ENCODE measurements at regions not wholly inside any gene's neighbourhood (a gene's known extent, or its start where the extent isn't known, plus 50 kb on each side); places are given as distances from the start of the nearest gene placed in this dataset.

DNA sequence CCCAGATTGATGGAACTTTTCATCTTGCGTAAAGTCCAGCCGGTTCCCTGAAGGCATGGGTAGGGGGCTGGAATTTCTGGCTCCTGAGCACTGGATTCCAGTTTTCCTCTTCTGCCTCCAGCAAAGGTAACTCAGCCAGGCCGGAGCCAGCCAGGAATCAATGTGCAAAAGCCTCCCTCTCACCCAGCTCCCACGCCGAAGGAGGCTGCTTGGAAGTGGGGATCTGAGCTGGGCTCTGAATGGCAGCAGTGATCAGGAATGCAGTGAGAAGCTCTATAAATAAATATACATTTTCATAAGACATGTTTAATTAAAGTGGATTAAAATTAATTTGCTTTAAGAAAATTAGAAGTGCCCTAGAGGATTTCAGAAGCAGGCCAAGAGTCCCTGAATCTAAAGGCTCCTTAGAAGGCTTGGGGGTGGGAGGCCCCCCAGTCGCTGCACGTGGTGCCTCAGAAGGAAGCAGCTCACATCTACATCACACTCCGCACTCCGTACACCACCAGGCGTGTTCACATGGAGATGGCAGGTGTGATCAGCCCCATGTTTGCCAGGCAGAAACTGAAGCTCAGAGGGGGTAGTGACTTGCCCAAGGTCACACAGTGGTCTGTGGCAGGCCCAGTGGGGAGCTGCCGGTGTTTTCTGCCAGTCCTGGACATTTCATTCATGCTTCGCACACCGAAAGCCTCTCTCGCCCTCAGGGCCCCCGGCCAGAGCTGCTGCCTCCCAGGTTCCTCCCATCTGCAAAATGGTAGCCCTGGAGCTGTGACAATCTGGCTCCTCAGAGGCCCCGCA, 148.6 kb upstream of the LINGO1 start:
- TF ChIP-seq, protein P1, sequence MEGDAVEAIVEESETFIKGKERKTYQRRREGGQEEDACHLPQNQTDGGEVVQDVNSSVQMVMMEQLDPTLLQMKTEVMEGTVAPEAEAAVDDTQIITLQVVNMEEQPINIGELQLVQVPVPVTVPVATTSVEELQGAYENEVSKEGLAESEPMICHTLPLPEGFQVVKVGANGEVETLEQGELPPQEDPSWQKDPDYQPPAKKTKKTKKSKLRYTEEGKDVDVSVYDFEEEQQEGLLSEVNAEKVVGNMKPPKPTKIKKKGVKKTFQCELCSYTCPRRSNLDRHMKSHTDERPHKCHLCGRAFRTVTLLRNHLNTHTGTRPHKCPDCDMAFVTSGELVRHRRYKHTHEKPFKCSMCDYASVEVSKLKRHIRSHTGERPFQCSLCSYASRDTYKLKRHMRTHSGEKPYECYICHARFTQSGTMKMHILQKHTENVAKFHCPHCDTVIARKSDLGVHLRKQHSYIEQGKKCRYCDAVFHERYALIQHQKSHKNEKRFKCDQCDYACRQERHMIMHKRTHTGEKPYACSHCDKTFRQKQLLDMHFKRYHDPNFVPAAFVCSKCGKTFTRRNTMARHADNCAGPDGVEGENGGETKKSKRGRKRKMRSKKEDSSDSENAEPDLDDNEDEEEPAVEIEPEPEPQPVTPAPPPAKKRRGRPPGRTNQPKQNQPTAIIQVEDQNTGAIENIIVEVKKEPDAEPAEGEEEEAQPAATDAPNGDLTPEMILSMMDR (IDR thresholded peaks at IDR 0.05; ENCODE audit: poor library complexity, severe bottlenecking): no peak
- no peak for TF ChIP-seq EZH2 (IDR thresholded peaks at IDR 0.05; ENCODE audit: borderline replicate concordance, insufficient read depth, low read length, poor library complexity, severe bottlenecking)
- TF ChIP-seq RAD21 (conservative IDR thresholded peaks at IDR 0.05): no peak
- TF ChIP-seq POLR2AphosphoS5 (IDR thresholded peaks at IDR 0.05): no peak
- no peak for TF ChIP-seq MXI1 (conservative IDR thresholded peaks at IDR 0.05; ENCODE audit: poor library complexity, severe bottlenecking)

All from neural cell (in vitro differentiated cells).